K562 (cell line): ENCODE measurements at regions not wholly inside any gene's neighbourhood (a gene's known extent, or its start where the extent isn't known, plus 50 kb on each side); places are given as distances from the start of the nearest gene placed in this dataset.

ENCODE experiments used
- CBX5 ChIP-seq: IDR thresholded peaks from 2 replicates; pipeline ENCODE4 v1.6.1; 2014; ENCODE audit warnings: low read depth, borderline replicate concordance
- CHD2 ChIP-seq: IDR thresholded peaks from 2 replicates; pipeline ENCODE4 v1.6.1; 2011; ENCODE audit warnings: low read depth, low read length
- ESRRA ChIP-seq: fragments of 450-650 bp; IDR thresholded peaks from 2 replicates; pipeline ENCODE4 v1.6.1; 2014; ENCODE audit warnings: low read depth, mild to moderate bottlenecking, moderate library complexity, borderline replicate concordance
- NFXL1 ChIP-seq: fragments of 450-650 bp; formaldehyde crosslinking; IDR thresholded peaks from 2 replicates; pipeline ENCODE4 v1.4.0; 2021; ENCODE audit warnings: mild to moderate bottlenecking
- RBBP5 ChIP-seq: fragments of 200-600 bp; sonication (generic); IDR thresholded peaks from 2 replicates; pipeline ENCODE4 v1.6.1; 2012; ENCODE audit warnings: borderline replicate concordance, mild to moderate bottlenecking, low read length, control low read depth, inconsistent platforms; ENCODE audit not compliant: insufficient read depth, poor library complexity, severe bottlenecking
- RBM34 ChIP-seq: fragments of 200-400 bp; formaldehyde crosslinking; IDR thresholded peaks from 2 replicates; pipeline ENCODE4 v1.6.1; 2018; ENCODE audit warnings: low read length, borderline replicate concordance; ENCODE audit not compliant: insufficient read depth
- SREBF1 ChIP-seq: fragments of 150-350 bp; IDR thresholded peaks from 2 replicates; pipeline ENCODE4 v1.6.1; 2014; ENCODE audit warnings: antibody characterized with exemption, low read depth, low read length, borderline replicate concordance
- TARDBP ChIP-seq: fragments of 450-650 bp; IDR thresholded peaks from 2 replicates; pipeline ENCODE4 v1.6.1; 2016
- TFE3 ChIP-seq: fragments of 450-650 bp; formaldehyde crosslinking; IDR thresholded peaks from 2 replicates; pipeline ENCODE4 v1.4.0; 2020; ENCODE audit warnings: mild to moderate bottlenecking, mixed read lengths
- YY1 ChIP-seq, 3 experiments: IDR thresholded peaks; 2 replicates each; pipeline ENCODE4 v1.6.1; 2011; ENCODE audit warnings: low read length in 2 of 3, mild to moderate bottlenecking in 2 of 3, moderate library complexity in 2 of 3, borderline replicate concordance in 1 of 3, control low read depth in 1 of 3, low read depth in 1 of 3; ENCODE audit not compliant: insufficient read depth in 3 of 3, insufficient replicate concordance in 2 of 3, control insufficient read depth in 1 of 3, insufficient read length in 1 of 3; ENCODE audit errors: extremely low read depth in 1 of 3
- ZNF224 ChIP-seq: sonication (generic); formaldehyde crosslinking; IDR thresholded peaks from 2 replicates; pipeline ENCODE4 v1.8.0; 2022; ENCODE audit warnings: mild to moderate bottlenecking, missing genetic modification reagents
- ZNF3 ChIP-seq: fragments of 250-450 bp; sonication (Bioruptor Pico); IDR thresholded peaks from 2 replicates; pipeline ENCODE4 v1.5.0; 2021; ENCODE audit warnings: mild to moderate bottlenecking, moderate library complexity
- TF ChIP-seq, protein P1 (sequence below): fragments of 450-650 bp; formaldehyde crosslinking; IDR thresholded peaks from 2 replicates; pipeline ENCODE4 v1.4.0; 2020; ENCODE audit warnings: mild to moderate bottlenecking, moderate library complexity
- TF ChIP-seq, protein P2 (sequence below): sonication (generic); formaldehyde crosslinking; IDR thresholded peaks from 2 replicates; pipeline ENCODE4 v1.9.0; 2022; ENCODE audit warnings: mild to moderate bottlenecking, missing genetic modification reagents

GRCh38 chr4:162506253-162506652 is 342.5 kb upstream of the FSTL5 start:
- TF ChIP-seq, protein P1, sequence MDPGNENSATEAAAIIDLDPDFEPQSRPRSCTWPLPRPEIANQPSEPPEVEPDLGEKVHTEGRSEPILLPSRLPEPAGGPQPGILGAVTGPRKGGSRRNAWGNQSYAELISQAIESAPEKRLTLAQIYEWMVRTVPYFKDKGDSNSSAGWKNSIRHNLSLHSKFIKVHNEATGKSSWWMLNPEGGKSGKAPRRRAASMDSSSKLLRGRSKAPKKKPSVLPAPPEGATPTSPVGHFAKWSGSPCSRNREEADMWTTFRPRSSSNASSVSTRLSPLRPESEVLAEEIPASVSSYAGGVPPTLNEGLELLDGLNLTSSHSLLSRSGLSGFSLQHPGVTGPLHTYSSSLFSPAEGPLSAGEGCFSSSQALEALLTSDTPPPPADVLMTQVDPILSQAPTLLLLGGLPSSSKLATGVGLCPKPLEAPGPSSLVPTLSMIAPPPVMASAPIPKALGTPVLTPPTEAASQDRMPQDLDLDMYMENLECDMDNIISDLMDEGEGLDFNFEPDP (CRISPR knock-in tag), result no peak
- TF ChIP-seq CHD2, result no peak
- TF ChIP-seq RBM34, result no peak
- TF ChIP-seq ESRRA, result no peak
- no peak for TF ChIP-seq ZNF224 (CRISPR knock-in tag)
- no peak for TF ChIP-seq YY1 (IDR thresholded peaks at IDR 0.05; ENCODE audit: borderline replicate concordance in 1 of 3, control insufficient read depth in 1 of 3, extremely low read depth in 1 of 3, insufficient read depth in 3 of 3, insufficient read length in 1 of 3, insufficient replicate concordance in 2 of 3, low read depth in 1 of 3, low read length in 2 of 3)
- TF ChIP-seq TFE3 (CRISPR knock-in tag), result no peak
- TF ChIP-seq ZNF3 (CRISPR knock-in tag), result no peak
- TF ChIP-seq TARDBP, result no peak
- TF ChIP-seq RBBP5, result no peak
- no peak for TF ChIP-seq SREBF1
- TF ChIP-seq, protein P2, sequence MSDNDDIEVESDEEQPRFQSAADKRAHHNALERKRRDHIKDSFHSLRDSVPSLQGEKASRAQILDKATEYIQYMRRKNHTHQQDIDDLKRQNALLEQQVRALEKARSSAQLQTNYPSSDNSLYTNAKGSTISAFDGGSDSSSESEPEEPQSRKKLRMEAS (CRISPR knock-in tag), result no peak
- no peak for TF ChIP-seq CBX5
- no peak for TF ChIP-seq NFXL1
